ENCODE measurements at regions not wholly inside any gene's neighbourhood (a gene's known extent, or its start where the extent isn't known, plus 50 kb on each side); places are given as distances from the start of the nearest gene placed in this dataset.

- no peaks in the 10 kb centered on the region for H3K27me3 ChIP-seq
- H3K4me1 ChIP-seq, result no peaks in the 10 kb centered on the region
- ATAC-seq (no peak), DNase-seq (no peak)
- peaks cover 0 to 5% (median 0%) of the 10 kb centered on the region in 12 donors for H3K9me3 ChIP-seq
- intact Hi-C loops (cut with DNase I), result no loop called here
- no peak overlapping the region for H3K27ac ChIP-seq
- no peak for TF ChIP-seq POLR2A (IDR thresholded peaks at IDR 0.05)
- TF ChIP-seq CTCF (IDR thresholded peaks at IDR 0.05), result no peak
- H3K4me3 ChIP-seq, result no peak overlapping the region
- no peaks in the 10 kb centered on the region for H3K36me3 ChIP-seq
Measured at GRCh38 chr4:27619435-27619834, 758.8 kb downstream of the STIM2 start.

GRCh38 chr4:27620886-27621285 is 760.2 kb downstream of the STIM2 start:
- Histone ChIP-seq H3K27ac (no peak overlapping the region), H3K4me1 (no peaks in the 10 kb centered on the region), H3K4me3 (no peak overlapping the region), H3K9me3 (peaks cover 0 to 5% (median 0%) of the 10 kb centered on the region in 12 donors), H3K36me3 (no peaks in the 10 kb centered on the region), H3K27me3 (no peaks in the 10 kb centered on the region)
- no peak for DNase-seq
- intact Hi-C loops (cut with DNase I), result no loop called here
- TF ChIP-seq POLR2A (IDR thresholded peaks at IDR 0.05) (no peak), CTCF (IDR thresholded peaks at IDR 0.05) (no peak)
- ATAC-seq, result no peak

- DNase-seq, result no peak
- TF ChIP-seq CTCF (IDR thresholded peaks at IDR 0.05), result no peak
- intact Hi-C loops (cut with DNase I), result no loop called here
Measured at GRCh38 chr4:27624749-27625148, 764.1 kb downstream of the STIM2 start.

GRCh38 chr4:27628609-27629008 is 768.0 kb downstream of the STIM2 start:
- no peak overlapping the region for H3K4me3 ChIP-seq
- DNase-seq (no peak), ATAC-seq (no peak)
- WGBS, 4 donors, result 84 to 89% (median 86%) methylated on average over 4 of the region's 4 CpGs
- H3K27me3 ChIP-seq, result no peaks in the 10 kb centered on the region
- H3K36me3 ChIP-seq, result no peaks in the 10 kb centered on the region
- no peak overlapping the region for H3K27ac ChIP-seq
- no peaks in the 10 kb centered on the region for H3K4me1 ChIP-seq
- intact Hi-C loops (cut with DNase I), result no loop called here
- no peaks in the 10 kb centered on the region for H3K9me3 ChIP-seq
- no peak for TF ChIP-seq CTCF (IDR thresholded peaks at IDR 0.05)
- no peak for TF ChIP-seq POLR2A (IDR thresholded peaks at IDR 0.05)

More at GRCh38 chr4:27624749-27625148, 764.1 kb downstream of the STIM2 start:
- Histone ChIP-seq H3K4me1 (no peaks in the 10 kb centered on the region), H3K36me3 (no peaks in the 10 kb centered on the region), H3K27me3 (no peaks in the 10 kb centered on the region), H3K27ac (no peak overlapping the region), H3K9me3 (peaks cover 0 to 5% (median 0%) of the 10 kb centered on the region in 12 donors), H3K4me3 (no peak overlapping the region)
- ATAC-seq, result no peak

All from heart left ventricle (tissue), 16 donors.